ENCODE measurements at regions not wholly inside any gene's neighbourhood (a gene's known extent, or its start where the extent isn't known, plus 50 kb on each side); places are given as distances from the start of the nearest gene placed in this dataset.

- TF ChIP-seq YY1 (IDR thresholded peaks at IDR 0.05; ENCODE audit: extremely low read depth, insufficient replicate concordance, low read depth, low read length) (no peak), POLR2A (IDR thresholded peaks at IDR 0.05; ENCODE audit: borderline replicate concordance, extremely low read depth, insufficient read depth, insufficient read length) (no peak), CTCF (IDR thresholded peaks at IDR 0.05 in 2 of 3, conservative IDR thresholded peaks at IDR 0.05 in 1 of 3; ENCODE audit: borderline replicate concordance in 1 of 3, insufficient read depth in 1 of 3, low read depth in 2 of 3, low read length in 2 of 3) (no peak), EZH2 (IDR thresholded peaks at IDR 0.05) (no peak), ELF1 (IDR thresholded peaks at IDR 0.05; ENCODE audit: borderline replicate concordance, low read depth) (no peak), CEBPB (IDR thresholded peaks at IDR 0.05; ENCODE audit: low read depth) (no peak), POLR2AphosphoS5 (IDR thresholded peaks at IDR 0.05; ENCODE audit: low read depth, low read length) (no peak), RAD21 (IDR thresholded peaks at IDR 0.05; ENCODE audit: low read depth) (no peak)
- TF ChIP-seq, protein P1, sequence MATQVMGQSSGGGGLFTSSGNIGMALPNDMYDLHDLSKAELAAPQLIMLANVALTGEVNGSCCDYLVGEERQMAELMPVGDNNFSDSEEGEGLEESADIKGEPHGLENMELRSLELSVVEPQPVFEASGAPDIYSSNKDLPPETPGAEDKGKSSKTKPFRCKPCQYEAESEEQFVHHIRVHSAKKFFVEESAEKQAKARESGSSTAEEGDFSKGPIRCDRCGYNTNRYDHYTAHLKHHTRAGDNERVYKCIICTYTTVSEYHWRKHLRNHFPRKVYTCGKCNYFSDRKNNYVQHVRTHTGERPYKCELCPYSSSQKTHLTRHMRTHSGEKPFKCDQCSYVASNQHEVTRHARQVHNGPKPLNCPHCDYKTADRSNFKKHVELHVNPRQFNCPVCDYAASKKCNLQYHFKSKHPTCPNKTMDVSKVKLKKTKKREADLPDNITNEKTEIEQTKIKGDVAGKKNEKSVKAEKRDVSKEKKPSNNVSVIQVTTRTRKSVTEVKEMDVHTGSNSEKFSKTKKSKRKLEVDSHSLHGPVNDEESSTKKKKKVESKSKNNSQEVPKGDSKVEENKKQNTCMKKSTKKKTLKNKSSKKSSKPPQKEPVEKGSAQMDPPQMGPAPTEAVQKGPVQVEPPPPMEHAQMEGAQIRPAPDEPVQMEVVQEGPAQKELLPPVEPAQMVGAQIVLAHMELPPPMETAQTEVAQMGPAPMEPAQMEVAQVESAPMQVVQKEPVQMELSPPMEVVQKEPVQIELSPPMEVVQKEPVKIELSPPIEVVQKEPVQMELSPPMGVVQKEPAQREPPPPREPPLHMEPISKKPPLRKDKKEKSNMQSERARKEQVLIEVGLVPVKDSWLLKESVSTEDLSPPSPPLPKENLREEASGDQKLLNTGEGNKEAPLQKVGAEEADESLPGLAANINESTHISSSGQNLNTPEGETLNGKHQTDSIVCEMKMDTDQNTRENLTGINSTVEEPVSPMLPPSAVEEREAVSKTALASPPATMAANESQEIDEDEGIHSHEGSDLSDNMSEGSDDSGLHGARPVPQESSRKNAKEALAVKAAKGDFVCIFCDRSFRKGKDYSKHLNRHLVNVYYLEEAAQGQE (IDR thresholded peaks at IDR 0.05; ENCODE audit: low read depth): no peak
These were observed 402.2 kb upstream of the SALL1 start for GRCh38 chr16:51553314-51553713.
